ENCODE measurements at regions not wholly inside any gene's neighbourhood (a gene's known extent, or its start where the extent isn't known, plus 50 kb on each side); places are given as distances from the start of the nearest gene placed in this dataset.

GRCh38 chr4:181350615-181351415, 892.4 kb upstream of the TENM3 start:
- TF ChIP-seq CTCF (IDR thresholded peaks at IDR 0.05), result no peak
- no peak for TF ChIP-seq POLR2A (IDR thresholded peaks at IDR 0.05)
